Keratinocyte (primary cell): ENCODE measurements at regions not wholly inside any gene's neighbourhood (a gene's known extent, or its start where the extent isn't known, plus 50 kb on each side); places are given as distances from the start of the nearest gene placed in this dataset.

Source experiments
- EZH2 ChIP-seq: IDR thresholded peaks from one replicate; pipeline ENCODE4 v1.6.1; 2012; ENCODE audit warnings: inconsistent platforms, mild to moderate bottlenecking, low read length, moderate library complexity
- TF ChIP-seq, protein P1 (sequence below), 3 experiments: IDR thresholded peaks in 1 of 3; conservative IDR thresholded peaks in 1 of 3; optimal IDR thresholded peaks in 1 of 3; 2 replicates in 2 of 3; 3 replicates in 1 of 3; pipeline versions ENCODE3 to v1.5.1; 2011; ENCODE audit warnings: low read length in 3 of 3, mild to moderate bottlenecking in 3 of 3, moderate library complexity in 2 of 3, control low read depth in 1 of 3, inconsistent platforms in 1 of 3; ENCODE audit not compliant: insufficient read depth in 2 of 3; ENCODE audit errors: extremely low read depth in 1 of 3

DNA sequence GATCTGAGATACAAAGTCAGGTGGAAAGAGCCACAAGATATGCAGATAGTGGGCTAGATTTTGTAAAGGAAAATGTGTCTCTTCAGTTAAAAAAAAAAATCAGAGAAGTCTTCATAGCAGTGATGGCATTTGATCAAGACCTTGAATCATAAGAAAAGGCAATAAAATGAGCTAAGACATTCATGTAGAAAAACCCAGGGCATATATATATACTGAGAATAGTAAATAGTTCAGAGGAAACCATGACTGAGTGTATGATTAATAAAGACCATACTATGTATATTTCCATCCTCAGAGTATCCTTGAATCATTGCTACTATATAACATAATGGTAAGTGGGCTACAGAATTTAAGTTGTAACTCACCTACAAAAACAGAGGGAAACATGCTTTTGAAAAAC lies 321.7 kb upstream of the NR5A2 start:
- TF ChIP-seq, protein P1, sequence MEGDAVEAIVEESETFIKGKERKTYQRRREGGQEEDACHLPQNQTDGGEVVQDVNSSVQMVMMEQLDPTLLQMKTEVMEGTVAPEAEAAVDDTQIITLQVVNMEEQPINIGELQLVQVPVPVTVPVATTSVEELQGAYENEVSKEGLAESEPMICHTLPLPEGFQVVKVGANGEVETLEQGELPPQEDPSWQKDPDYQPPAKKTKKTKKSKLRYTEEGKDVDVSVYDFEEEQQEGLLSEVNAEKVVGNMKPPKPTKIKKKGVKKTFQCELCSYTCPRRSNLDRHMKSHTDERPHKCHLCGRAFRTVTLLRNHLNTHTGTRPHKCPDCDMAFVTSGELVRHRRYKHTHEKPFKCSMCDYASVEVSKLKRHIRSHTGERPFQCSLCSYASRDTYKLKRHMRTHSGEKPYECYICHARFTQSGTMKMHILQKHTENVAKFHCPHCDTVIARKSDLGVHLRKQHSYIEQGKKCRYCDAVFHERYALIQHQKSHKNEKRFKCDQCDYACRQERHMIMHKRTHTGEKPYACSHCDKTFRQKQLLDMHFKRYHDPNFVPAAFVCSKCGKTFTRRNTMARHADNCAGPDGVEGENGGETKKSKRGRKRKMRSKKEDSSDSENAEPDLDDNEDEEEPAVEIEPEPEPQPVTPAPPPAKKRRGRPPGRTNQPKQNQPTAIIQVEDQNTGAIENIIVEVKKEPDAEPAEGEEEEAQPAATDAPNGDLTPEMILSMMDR (optimal IDR thresholded peaks at IDR 0.05 in 1 of 3, IDR thresholded peaks at IDR 0.05 in 1 of 3, conservative IDR thresholded peaks at IDR 0.05 in 1 of 3; ENCODE audit: extremely low read depth in 1 of 3, insufficient read depth in 2 of 3, low read length in 3 of 3), result no peak
- no peak for TF ChIP-seq EZH2
